KOPT-K1 (cell line): ENCODE measurements at regions not wholly inside any gene's neighbourhood (a gene's known extent, or its start where the extent isn't known, plus 50 kb on each side); places are given as distances from the start of the nearest gene placed in this dataset.

Experiments
- H3K27ac ChIP-seq: fragments of 200-600 bp; sonication (generic); 2 replicates; pipeline ENCODE4 v1.5.1; 2016; ENCODE audit warnings: antibody characterized with exemption, mild to moderate bottlenecking, low read depth, low read length; ENCODE audit not compliant: poor library complexity, severe bottlenecking
- H3K36me3 ChIP-seq: fragments of 200-600 bp; sonication (generic); 2 replicates; pipeline ENCODE4 v1.5.1; 2017; ENCODE audit warnings: antibody characterized with exemption, mild to moderate bottlenecking, low read length, moderate library complexity; ENCODE audit not compliant: insufficient read depth
- H3K9me3 ChIP-seq: fragments of 200-600 bp; sonication (generic); 2 replicates; pipeline ENCODE4 v1.5.1; 2017; ENCODE audit warnings: antibody characterized with exemption, low read length, mild to moderate bottlenecking; ENCODE audit not compliant: insufficient read depth, poor library complexity, severe bottlenecking

DNA sequence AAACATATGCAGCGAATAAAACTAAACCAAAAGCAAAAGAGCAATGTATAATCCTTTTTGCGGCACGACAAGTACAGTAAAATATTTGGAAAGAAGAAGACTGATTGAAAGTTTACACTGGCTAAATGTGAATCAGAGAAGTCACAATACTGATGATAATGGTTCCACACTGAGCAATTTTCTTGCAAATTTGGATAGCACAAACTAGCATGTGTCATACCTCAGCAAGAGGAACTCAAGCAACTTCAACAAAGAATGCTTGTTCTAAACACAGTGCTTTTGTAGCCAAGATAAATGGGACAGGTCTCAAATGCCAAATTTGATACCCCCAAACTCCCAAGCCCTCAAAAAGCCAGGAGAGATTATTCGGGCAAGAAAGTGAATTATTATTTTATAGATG, 839.1 kb downstream of the GALC start:
- Histone ChIP-seq H3K36me3 (no peaks in the 10 kb centered on the region), H3K27ac (no peak overlapping the region), H3K9me3 (no peaks in the 10 kb centered on the region)

DNA sequence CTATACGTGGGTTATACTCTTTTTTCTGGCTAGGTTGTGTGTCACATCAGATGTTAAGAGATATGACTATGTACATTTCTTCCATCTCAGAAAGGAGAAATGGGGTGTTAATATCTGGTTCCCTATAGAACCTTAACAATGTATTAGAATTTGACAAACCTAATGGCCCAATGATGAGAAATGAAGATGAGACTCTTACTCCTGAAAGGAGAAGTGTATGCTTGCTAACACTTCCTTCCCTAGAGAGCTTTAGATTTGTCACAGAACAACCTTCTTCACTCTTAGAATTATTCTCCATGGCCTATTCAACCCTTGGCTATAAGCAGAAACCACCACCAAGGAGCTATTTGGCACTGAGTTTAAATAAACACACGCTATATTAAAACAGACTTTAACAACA, 839.6 kb downstream of the GALC start:
- no peaks in the 10 kb centered on the region for H3K9me3 ChIP-seq
- H3K27ac ChIP-seq, result no peak overlapping the region
- no peaks in the 10 kb centered on the region for H3K36me3 ChIP-seq

DNA sequence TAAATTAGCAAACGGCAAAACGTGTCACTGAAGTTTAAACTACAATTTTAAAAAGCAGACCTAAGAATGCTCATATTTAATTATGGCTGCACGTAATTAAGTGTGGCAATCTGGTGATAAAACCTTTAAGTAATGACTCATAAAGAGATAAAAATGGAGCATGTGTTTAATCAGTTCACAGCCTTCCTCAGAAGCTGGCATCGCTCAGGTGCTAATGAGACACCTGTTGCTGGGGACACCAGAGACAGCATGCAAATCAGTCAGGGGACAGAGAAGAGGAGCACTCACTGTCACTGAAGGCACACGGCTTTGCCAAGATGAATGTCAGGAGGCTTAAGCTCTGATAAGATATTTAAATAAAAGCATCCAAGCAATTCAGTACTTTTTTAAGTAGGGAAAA, 840.3 kb downstream of the GALC start:
- no peak overlapping the region for H3K27ac ChIP-seq
- no peaks in the 10 kb centered on the region for H3K9me3 ChIP-seq
- no peaks in the 10 kb centered on the region for H3K36me3 ChIP-seq

DNA sequence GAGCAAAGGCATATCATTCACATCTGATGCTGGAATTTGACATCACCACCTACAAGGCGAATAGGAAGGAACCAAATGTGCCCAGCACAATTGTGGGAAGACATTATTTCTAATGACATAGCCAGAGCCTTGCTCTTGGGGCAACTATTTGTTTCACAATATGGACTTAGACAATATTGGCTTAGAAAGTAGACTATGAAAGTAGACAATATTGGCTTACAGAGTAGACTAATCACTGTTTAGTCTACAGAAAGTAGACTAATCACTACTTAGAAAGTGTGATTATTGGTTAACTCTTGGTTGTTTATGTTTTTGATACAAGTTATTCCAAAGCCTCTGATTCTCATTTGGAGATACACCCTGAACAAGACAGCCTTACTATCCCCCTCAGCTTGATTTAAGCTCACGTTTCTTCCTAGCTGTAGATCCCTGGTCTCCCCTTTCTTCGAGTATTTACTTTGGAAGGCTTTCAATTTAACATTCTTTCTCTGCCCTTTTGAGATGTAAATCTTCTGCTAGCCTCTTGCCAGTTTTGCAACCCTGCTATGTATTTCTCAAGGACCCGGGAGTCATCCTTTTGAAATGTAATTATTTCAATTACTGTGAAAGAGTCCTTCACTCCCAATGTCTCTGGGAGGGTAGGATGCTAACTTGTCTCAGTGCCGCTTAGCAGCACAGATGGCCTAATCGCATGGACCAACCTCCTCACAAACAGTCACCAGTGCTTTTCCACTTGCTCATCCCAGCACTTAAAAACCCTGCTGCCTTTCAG, 843.2 kb downstream of the GALC start:
- H3K27ac ChIP-seq, result no peak overlapping the region
- H3K9me3 ChIP-seq, result no peaks in the 10 kb centered on the region
- H3K36me3 ChIP-seq, result no peaks in the 10 kb centered on the region

- Histone ChIP-seq H3K27ac (no peak overlapping the region), H3K36me3 (no peaks in the 10 kb centered on the region), H3K9me3 (no peaks in the 10 kb centered on the region)
Measured at GRCh38 chr14:87148655-87149054, 844.3 kb downstream of the GALC start.

- no peaks in the 10 kb centered on the region for H3K9me3 ChIP-seq
- H3K27ac ChIP-seq, result no peak overlapping the region
- H3K36me3 ChIP-seq, result no peaks in the 10 kb centered on the region
Measured at GRCh38 chr14:87142551-87143211, 850.3 kb downstream of the GALC start.

DNA sequence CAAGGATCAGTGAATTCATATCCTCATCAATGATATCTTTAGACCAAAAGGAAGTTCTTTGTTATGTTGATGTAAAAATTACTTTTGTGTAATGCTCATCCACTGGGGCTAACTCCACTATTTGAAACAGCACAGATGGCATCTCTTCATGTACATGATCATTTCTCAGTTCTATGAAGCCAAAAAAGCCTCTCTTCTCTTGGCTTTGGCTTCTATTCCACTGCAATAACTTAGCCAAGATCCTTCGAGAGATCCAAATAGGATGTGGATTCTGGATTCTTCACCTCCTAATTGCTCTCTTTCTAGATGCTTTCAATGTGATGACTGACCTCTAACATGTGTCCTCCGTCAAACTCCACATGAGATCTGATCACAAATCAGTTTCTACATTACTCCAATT, 851.2 kb downstream of the GALC start:
- no peaks in the 10 kb centered on the region for H3K36me3 ChIP-seq
- H3K27ac ChIP-seq, result no peak overlapping the region
- H3K9me3 ChIP-seq, result no peaks in the 10 kb centered on the region

GRCh38 chr14:87139299-87139698, 853.7 kb downstream of the GALC start:
- Histone ChIP-seq H3K27ac (no peak overlapping the region), H3K36me3 (no peaks in the 10 kb centered on the region), H3K9me3 (no peaks in the 10 kb centered on the region)

DNA sequence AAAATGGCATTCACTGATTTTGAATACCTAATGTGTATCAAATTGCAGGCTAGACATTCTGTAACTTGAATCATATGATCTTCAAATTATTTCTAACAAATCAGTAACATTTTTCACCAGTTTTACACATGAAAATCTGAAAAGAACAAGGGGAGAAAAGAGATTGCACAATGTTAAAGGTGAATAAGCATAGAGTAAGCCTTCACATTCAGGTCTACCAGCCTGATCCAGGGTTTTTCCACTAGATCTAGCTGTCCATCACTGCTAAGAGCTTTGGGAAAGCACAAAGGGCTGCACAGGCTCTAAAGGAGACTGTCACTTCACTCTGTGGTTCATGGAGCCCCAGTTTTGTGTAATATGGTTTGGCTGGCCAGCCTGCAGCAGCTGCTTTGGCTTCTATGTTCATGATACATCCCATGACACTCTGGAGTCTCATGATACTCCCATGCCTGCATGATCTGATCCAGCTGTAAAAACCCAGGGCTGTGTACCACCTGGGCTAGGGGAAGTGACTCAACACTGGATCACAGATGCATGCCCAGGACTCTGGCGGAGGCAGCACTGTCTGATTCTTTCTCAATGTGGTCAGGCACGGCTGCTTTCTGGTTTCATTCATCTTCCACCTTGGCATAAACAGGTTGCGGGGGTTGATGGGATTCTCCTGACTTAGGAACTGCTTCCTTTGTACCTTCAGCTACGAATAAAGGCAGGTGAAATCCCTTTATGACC, 859.7 kb downstream of the GALC start:
- Histone ChIP-seq H3K36me3 (no peaks in the 10 kb centered on the region), H3K27ac (no peak overlapping the region), H3K9me3 (no peaks in the 10 kb centered on the region)

- Histone ChIP-seq H3K36me3 (no peaks in the 10 kb centered on the region), H3K9me3 (no peaks in the 10 kb centered on the region), H3K27ac (no peak overlapping the region)
Measured at GRCh38 chr14:87131879-87132278, 861.1 kb downstream of the GALC start.

DNA sequence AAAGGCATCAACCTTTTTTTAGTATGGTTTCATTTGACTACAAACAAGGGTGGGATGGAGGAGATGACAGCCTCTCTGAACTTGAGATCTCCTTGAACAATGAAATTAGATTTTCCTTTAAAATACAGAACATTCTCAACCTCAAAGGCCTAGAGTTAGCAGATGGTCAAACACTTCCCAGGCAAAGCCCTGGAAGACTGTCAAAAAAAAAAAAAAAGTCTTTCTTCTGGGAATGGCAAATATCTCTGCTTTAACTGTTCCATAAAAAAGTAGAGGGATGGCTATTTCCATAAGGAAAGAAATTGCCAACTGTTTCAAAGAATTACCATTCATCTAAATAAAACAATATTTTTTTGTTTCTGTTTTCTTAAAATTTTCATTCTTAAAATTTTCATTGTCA, 870.8 kb downstream of the GALC start:
- H3K27ac ChIP-seq, result no peak overlapping the region
- no peaks in the 10 kb centered on the region for H3K9me3 ChIP-seq
- no peaks in the 10 kb centered on the region for H3K36me3 ChIP-seq

DNA sequence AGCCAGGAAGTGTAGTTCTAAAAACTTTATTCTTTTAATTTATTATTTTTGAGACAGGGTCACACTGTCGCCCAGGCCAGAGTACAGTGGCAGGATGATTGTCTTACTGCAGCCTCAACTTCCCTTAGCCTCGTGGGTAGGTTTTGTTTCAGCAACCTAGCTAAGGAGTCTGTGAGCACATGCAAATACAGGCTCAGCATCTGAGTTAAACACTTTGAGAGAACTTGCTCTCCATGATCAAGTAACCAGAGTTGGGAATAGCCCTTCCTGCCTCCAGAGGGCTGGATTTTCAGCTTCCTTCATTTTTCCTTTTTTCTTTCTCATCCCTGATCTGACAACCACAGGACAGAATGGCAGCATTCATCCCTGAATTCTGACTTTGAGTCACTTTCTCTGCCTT, 871.3 kb downstream of the GALC start:
- Histone ChIP-seq H3K9me3 (no peaks in the 10 kb centered on the region), H3K27ac (no peak overlapping the region), H3K36me3 (no peaks in the 10 kb centered on the region)

GRCh38 chr14:87115234-87115633, 877.7 kb downstream of the GALC start:
- H3K36me3 ChIP-seq, result no peaks in the 10 kb centered on the region
- H3K9me3 ChIP-seq, result no peaks in the 10 kb centered on the region
- H3K27ac ChIP-seq, result no peak overlapping the region

DNA sequence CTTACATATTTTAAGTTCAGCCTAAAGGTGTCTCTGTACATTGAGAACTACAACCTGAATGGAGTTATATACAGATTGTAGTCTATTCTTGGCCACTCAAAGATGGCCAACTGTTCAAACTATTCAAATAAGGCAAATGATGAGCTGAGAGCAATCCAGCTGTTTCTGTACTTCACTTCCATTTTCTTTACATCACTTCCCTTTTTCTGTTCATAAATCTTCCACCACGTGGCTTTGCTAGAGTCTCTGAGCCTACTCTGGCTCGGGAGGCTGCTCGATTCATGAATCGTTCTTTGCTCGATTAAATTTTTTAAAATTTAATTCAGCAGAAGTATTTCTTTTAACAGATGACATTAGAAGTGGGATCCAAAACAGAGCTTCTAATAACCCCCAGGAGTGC, 879.7 kb downstream of the GALC start:
- Histone ChIP-seq H3K9me3 (no peaks in the 10 kb centered on the region), H3K27ac (no peak overlapping the region), H3K36me3 (no peaks in the 10 kb centered on the region)

- H3K9me3 ChIP-seq, result no peaks in the 10 kb centered on the region
- no peak overlapping the region for H3K27ac ChIP-seq
- H3K36me3 ChIP-seq, result no peaks in the 10 kb centered on the region
Measured at GRCh38 chr14:87111741-87112140, 881.2 kb downstream of the GALC start.
